ENCODE measurements at regions not wholly inside any gene's neighbourhood (a gene's known extent, or its start where the extent isn't known, plus 50 kb on each side); places are given as distances from the start of the nearest gene placed in this dataset.

DNA sequence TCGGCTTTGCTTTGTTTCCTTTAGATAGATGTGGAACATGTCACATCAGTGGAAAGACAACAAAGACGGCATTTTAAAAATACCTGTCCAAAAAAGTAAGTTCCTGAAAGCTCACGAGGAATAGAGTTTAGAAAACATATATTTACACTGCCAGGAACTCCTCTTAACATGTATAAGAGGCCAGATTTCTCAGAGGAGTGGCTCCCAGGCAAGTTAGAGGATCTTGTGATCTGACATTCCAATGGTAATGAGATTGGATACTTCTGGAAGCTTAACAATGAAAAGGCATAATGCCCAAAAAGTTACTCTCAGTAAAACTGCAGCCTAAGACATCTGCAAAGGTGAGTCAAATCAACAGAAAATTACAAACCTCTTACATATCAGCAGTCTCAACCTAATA, 77.1 kb downstream of the CYRIA start:
- TF ChIP-seq, protein P1, sequence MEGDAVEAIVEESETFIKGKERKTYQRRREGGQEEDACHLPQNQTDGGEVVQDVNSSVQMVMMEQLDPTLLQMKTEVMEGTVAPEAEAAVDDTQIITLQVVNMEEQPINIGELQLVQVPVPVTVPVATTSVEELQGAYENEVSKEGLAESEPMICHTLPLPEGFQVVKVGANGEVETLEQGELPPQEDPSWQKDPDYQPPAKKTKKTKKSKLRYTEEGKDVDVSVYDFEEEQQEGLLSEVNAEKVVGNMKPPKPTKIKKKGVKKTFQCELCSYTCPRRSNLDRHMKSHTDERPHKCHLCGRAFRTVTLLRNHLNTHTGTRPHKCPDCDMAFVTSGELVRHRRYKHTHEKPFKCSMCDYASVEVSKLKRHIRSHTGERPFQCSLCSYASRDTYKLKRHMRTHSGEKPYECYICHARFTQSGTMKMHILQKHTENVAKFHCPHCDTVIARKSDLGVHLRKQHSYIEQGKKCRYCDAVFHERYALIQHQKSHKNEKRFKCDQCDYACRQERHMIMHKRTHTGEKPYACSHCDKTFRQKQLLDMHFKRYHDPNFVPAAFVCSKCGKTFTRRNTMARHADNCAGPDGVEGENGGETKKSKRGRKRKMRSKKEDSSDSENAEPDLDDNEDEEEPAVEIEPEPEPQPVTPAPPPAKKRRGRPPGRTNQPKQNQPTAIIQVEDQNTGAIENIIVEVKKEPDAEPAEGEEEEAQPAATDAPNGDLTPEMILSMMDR (IDR thresholded peaks at IDR 0.05; ENCODE audit: insufficient read depth, low read length, poor library complexity, severe bottlenecking) = no peak
- TF ChIP-seq EZH2phosphoT487 (conservative IDR thresholded peaks at IDR 0.05; ENCODE audit: low read length) = no peak
